ENCODE measurements at regions not wholly inside any gene's neighbourhood (a gene's known extent, or its start where the extent isn't known, plus 50 kb on each side); places are given as distances from the start of the nearest gene placed in this dataset.
"Not testable (repeated sequence)": the region's sequence is repeated elsewhere in the genome, so short reads cannot be mapped to it uniquely, and the experiment has no call there.

GRCh38 chr4:138788857-138789256 is 226.7 kb upstream of the NOCT start:
- H3K4me1 ChIP-seq (ENCODE audit: control insufficient read depth in 2 of 2, insufficient read depth in 2 of 2, low read length in 1 of 2), result no peaks in the 10 kb centered on the region
- H3K27ac ChIP-seq (ENCODE audit: low read depth in 2 of 2, low read length in 1 of 2), result no peak overlapping the region
- H3K36me3 ChIP-seq (ENCODE audit: control insufficient read depth in 2 of 2, insufficient read depth in 2 of 2, low read length in 1 of 2), result no peaks in the 10 kb centered on the region
- H3K4me3 ChIP-seq (ENCODE audit: low read depth in 1 of 2, low read length in 2 of 2), result no peak overlapping the region
- 79 to 84% methylated on average over 5 of the region's 5 CpGs for WGBS, 2 donors
- H3K27me3 ChIP-seq (ENCODE audit: control insufficient read depth in 1 of 2, insufficient read depth in 2 of 2, low read length in 2 of 2), result no peaks in the 10 kb centered on the region
- H3K9me3 ChIP-seq (ENCODE audit: control insufficient read depth in 2 of 2, insufficient read depth in 1 of 2, low read depth in 1 of 2, low read length in 1 of 2), result no peaks in the 10 kb centered on the region

DNA sequence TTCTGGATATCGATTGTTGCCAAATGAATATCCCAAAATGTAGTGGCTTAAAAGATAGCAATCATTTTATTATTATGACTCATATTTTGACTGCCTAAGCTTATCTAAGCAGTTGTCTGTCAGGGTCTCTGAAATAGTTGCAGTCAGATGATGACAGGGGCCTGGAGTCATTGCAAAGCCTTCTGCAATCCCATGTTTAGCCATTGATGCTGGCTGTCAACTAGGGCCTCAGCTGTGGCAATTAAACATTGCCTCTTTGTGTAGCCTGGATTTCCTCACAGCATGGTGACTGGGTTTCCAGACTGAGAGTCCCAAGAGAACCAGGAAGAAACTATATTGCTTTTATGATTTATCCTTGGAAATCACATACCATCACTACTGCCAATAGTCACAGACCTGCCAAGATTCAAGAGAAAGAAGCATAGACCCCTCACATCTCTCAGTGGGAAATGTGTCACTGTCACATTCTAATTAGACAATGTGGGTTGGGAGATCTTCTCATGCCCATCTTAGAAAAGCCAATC is 227.3 kb upstream of the NOCT start:
- Histone ChIP-seq H3K36me3 (ENCODE audit: control insufficient read depth in 2 of 2, insufficient read depth in 2 of 2, low read length in 1 of 2) (no peaks in the 10 kb centered on the region), H3K27me3 (ENCODE audit: control insufficient read depth in 1 of 2, insufficient read depth in 2 of 2, low read length in 2 of 2) (no peaks in the 10 kb centered on the region), H3K9me3 (ENCODE audit: control insufficient read depth in 2 of 2, insufficient read depth in 1 of 2, low read depth in 1 of 2, low read length in 1 of 2) (no peaks in the 10 kb centered on the region), H3K4me1 (ENCODE audit: control insufficient read depth in 2 of 2, insufficient read depth in 2 of 2, low read length in 1 of 2) (no peaks in the 10 kb centered on the region), H3K4me3 (ENCODE audit: low read depth in 1 of 2, low read length in 2 of 2) (no peak overlapping the region), H3K27ac (ENCODE audit: low read depth in 2 of 2, low read length in 1 of 2) (no peak overlapping the region)
- 90 to 93% methylated on average over 1 of the region's 1 CpG for WGBS, 2 donors

DNA sequence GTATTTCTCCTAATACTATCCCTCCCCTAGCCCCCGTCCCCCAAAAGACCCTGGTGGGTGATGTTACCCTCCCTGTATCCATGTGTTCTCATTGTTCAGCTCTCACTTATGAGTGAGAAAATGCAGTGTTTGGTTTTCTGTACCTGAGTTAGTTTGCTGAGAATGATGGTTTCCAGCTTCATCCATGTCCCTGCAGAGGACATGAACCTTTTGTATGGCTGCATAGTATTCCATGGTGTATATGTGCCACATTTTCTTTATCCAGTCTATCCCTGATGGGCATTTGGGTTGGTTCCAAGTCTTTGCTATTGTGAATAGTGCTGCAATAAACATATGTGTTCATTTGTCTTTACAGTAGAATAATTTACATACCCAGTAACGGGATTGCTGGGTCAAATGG is 235.8 kb upstream of the NOCT start:
- H3K36me3 ChIP-seq (ENCODE audit: control insufficient read depth in 2 of 2, insufficient read depth in 2 of 2, low read length in 1 of 2); H3K27me3 ChIP-seq (ENCODE audit: control insufficient read depth in 1 of 2, insufficient read depth in 2 of 2, low read length in 2 of 2); H3K4me1 ChIP-seq (ENCODE audit: control insufficient read depth in 2 of 2, insufficient read depth in 2 of 2, low read length in 1 of 2); H3K4me3 ChIP-seq (ENCODE audit: low read depth in 1 of 2, low read length in 2 of 2); H3K27ac ChIP-seq (ENCODE audit: low read depth in 2 of 2, low read length in 1 of 2); H3K9me3 ChIP-seq (ENCODE audit: control insufficient read depth in 2 of 2, insufficient read depth in 1 of 2, low read depth in 1 of 2, low read length in 1 of 2): not testable (repeated sequence)
- WGBS, 2 donors, result 89 to 90% methylated on average over 2 of the region's 2 CpGs

GRCh38 chr4:138775890-138776289 is 239.7 kb upstream of the NOCT start:
- Histone ChIP-seq H3K36me3 (ENCODE audit: control insufficient read depth in 2 of 2, insufficient read depth in 2 of 2, low read length in 1 of 2) (no peaks in the 10 kb centered on the region), H3K4me1 (ENCODE audit: control insufficient read depth in 2 of 2, insufficient read depth in 2 of 2, low read length in 1 of 2) (no peaks in the 10 kb centered on the region), H3K4me3 (ENCODE audit: low read depth in 1 of 2, low read length in 2 of 2) (no peak overlapping the region), H3K9me3 (ENCODE audit: control insufficient read depth in 2 of 2, insufficient read depth in 1 of 2, low read depth in 1 of 2, low read length in 1 of 2) (no peaks in the 10 kb centered on the region), H3K27me3 (ENCODE audit: control insufficient read depth in 1 of 2, insufficient read depth in 2 of 2, low read length in 2 of 2) (no peaks in the 10 kb centered on the region), H3K27ac (ENCODE audit: low read depth in 2 of 2, low read length in 1 of 2) (no peak overlapping the region)
- 57 to 66% methylated on average over 6 of the region's 6 CpGs for WGBS, 2 donors

GRCh38 chr4:138775489-138775888 is 240.1 kb upstream of the NOCT start:
- Histone ChIP-seq H3K36me3 (ENCODE audit: control insufficient read depth in 2 of 2, insufficient read depth in 2 of 2, low read length in 1 of 2) (no peaks in the 10 kb centered on the region), H3K9me3 (ENCODE audit: control insufficient read depth in 2 of 2, insufficient read depth in 1 of 2, low read depth in 1 of 2, low read length in 1 of 2) (no peaks in the 10 kb centered on the region), H3K4me1 (ENCODE audit: control insufficient read depth in 2 of 2, insufficient read depth in 2 of 2, low read length in 1 of 2) (no peaks in the 10 kb centered on the region), H3K27ac (ENCODE audit: low read depth in 2 of 2, low read length in 1 of 2) (no peak overlapping the region), H3K4me3 (ENCODE audit: low read depth in 1 of 2, low read length in 2 of 2) (no peak overlapping the region), H3K27me3 (ENCODE audit: control insufficient read depth in 1 of 2, insufficient read depth in 2 of 2, low read length in 2 of 2) (no peaks in the 10 kb centered on the region)
- WGBS, 2 donors, result 69 to 73% methylated on average over 3 of the region's 3 CpGs

DNA sequence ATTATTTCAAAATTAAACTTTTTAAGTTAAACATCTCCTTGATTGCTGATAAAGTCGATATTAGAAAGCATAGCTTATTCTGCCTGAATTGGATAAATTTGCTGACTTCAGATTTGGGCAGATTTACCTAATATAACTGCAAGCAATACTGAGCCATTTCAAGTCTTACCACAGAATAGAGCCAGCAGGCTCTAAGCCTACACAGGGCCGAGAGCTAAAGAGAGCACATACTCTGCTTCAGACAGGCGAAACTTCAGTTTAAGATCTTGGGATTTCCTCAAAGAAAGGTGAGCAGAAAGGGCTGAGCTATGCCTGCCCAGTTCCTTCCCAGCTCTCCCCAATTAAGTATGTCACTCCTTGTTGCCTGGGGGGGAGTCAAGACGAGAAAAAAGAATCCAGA is 240.6 kb upstream of the NOCT start:
- 73 to 79% methylated on average over 4 of the region's 4 CpGs for WGBS, 2 donors

DNA sequence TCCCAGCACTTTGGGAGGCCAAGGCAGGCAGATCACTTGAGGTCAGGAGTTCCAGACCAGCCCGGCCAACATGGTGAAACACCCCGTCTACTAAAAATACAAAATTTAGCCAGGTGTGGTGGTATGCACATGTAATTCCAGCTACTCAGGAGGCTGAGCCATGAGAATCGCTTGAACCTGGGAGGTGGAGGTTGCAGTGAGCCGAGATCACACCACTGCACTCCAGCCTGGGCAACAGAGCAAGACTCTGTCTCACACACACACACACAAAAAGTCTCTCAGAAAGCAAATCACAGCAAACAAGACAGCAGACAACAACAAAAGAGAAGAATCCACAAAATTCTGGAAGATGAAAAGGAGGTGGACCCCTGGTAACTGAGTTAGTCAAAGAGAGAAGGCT is 241.5 kb upstream of the NOCT start:
- 91 to 95% methylated on average over 4 of the region's 4 CpGs for WGBS, 2 donors
- H3K27ac ChIP-seq (ENCODE audit: low read depth in 2 of 2, low read length in 1 of 2); H3K27me3 ChIP-seq (ENCODE audit: control insufficient read depth in 1 of 2, insufficient read depth in 2 of 2, low read length in 2 of 2); H3K36me3 ChIP-seq (ENCODE audit: control insufficient read depth in 2 of 2, insufficient read depth in 2 of 2, low read length in 1 of 2); H3K9me3 ChIP-seq (ENCODE audit: control insufficient read depth in 2 of 2, insufficient read depth in 1 of 2, low read depth in 1 of 2, low read length in 1 of 2); H3K4me1 ChIP-seq (ENCODE audit: control insufficient read depth in 2 of 2, insufficient read depth in 2 of 2, low read length in 1 of 2); H3K4me3 ChIP-seq (ENCODE audit: low read depth in 1 of 2, low read length in 2 of 2): not testable (repeated sequence)

More for the DNA sequence above, 240.6 kb upstream of the NOCT start:
- Histone ChIP-seq H3K4me3 (ENCODE audit: low read depth in 1 of 2, low read length in 2 of 2) (no peak overlapping the region), H3K27me3 (ENCODE audit: control insufficient read depth in 1 of 2, insufficient read depth in 2 of 2, low read length in 2 of 2) (no peaks in the 10 kb centered on the region), H3K4me1 (ENCODE audit: control insufficient read depth in 2 of 2, insufficient read depth in 2 of 2, low read length in 1 of 2) (no peaks in the 10 kb centered on the region), H3K27ac (ENCODE audit: low read depth in 2 of 2, low read length in 1 of 2) (no peak overlapping the region), H3K9me3 (ENCODE audit: control insufficient read depth in 2 of 2, insufficient read depth in 1 of 2, low read depth in 1 of 2, low read length in 1 of 2) (no peaks in the 10 kb centered on the region), H3K36me3 (ENCODE audit: control insufficient read depth in 2 of 2, insufficient read depth in 2 of 2, low read length in 1 of 2) (no peaks in the 10 kb centered on the region)

- no peak overlapping the region for H3K27ac ChIP-seq (ENCODE audit: low read depth in 2 of 2, low read length in 1 of 2)
- H3K36me3 ChIP-seq (ENCODE audit: control insufficient read depth in 2 of 2, insufficient read depth in 2 of 2, low read length in 1 of 2), result no peaks in the 10 kb centered on the region
- H3K9me3 ChIP-seq (ENCODE audit: control insufficient read depth in 2 of 2, insufficient read depth in 1 of 2, low read depth in 1 of 2, low read length in 1 of 2), result no peaks in the 10 kb centered on the region
- H3K4me1 ChIP-seq (ENCODE audit: control insufficient read depth in 2 of 2, insufficient read depth in 2 of 2, low read length in 1 of 2), result no peaks in the 10 kb centered on the region
- H3K4me3 ChIP-seq (ENCODE audit: low read depth in 1 of 2, low read length in 2 of 2), result no peak overlapping the region
- WGBS, 2 donors, result 91 to 93% methylated on average over 3 of the region's 3 CpGs
- no peaks in the 10 kb centered on the region for H3K27me3 ChIP-seq (ENCODE audit: control insufficient read depth in 1 of 2, insufficient read depth in 2 of 2, low read length in 2 of 2)
Observed at GRCh38 chr4:138773321-138773720, 242.3 kb upstream of the NOCT start.

DNA sequence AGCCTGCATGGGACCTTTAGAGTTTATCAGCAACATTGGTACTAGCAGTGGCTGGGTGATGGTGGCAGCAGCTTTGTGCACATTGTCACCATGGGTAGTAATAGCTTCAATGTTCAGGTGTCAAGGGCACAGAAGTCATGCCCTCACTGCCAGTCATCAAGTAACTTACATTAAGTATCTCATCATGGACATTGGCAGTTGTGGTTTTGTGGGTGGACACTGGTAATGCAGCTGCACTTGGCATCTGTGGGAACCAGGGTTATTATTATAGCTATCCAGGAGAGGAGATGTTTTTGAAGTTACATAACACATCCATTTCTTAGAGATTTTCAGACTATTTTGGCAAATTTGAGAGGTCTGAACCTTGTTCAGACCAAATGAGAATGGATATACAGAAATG is 243.2 kb upstream of the NOCT start:
- Histone ChIP-seq H3K27ac (ENCODE audit: low read depth in 2 of 2, low read length in 1 of 2) (no peak overlapping the region), H3K36me3 (ENCODE audit: control insufficient read depth in 2 of 2, insufficient read depth in 2 of 2, low read length in 1 of 2) (no peaks in the 10 kb centered on the region), H3K4me3 (ENCODE audit: low read depth in 1 of 2, low read length in 2 of 2) (no peak overlapping the region), H3K4me1 (ENCODE audit: control insufficient read depth in 2 of 2, insufficient read depth in 2 of 2, low read length in 1 of 2) (no peaks in the 10 kb centered on the region), H3K9me3 (ENCODE audit: control insufficient read depth in 2 of 2, insufficient read depth in 1 of 2, low read depth in 1 of 2, low read length in 1 of 2) (no peaks in the 10 kb centered on the region), H3K27me3 (ENCODE audit: control insufficient read depth in 1 of 2, insufficient read depth in 2 of 2, low read length in 2 of 2) (no peaks in the 10 kb centered on the region)

DNA sequence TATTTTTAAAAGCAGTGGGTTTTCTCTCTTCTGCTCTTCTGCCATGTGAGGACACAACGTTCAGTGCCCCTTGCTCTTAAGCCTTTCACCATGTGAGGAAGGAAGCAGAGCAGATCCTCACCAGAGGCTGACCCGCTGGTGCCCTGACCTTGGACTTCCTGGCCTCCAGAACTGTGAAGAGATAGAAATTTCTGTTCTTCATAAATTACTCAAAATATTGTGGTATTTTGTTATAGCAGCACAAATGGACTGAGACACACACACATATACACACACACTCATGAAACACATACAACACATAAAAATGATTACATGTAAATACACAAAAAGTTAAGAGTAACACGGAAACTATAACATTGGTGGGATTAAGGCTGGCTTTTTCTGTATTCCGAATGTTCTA is 244.8 kb upstream of the NOCT start:
- H3K27me3 ChIP-seq (ENCODE audit: control insufficient read depth in 1 of 2, insufficient read depth in 2 of 2, low read length in 2 of 2), result no peaks in the 10 kb centered on the region
- H3K36me3 ChIP-seq (ENCODE audit: control insufficient read depth in 2 of 2, insufficient read depth in 2 of 2, low read length in 1 of 2), result no peaks in the 10 kb centered on the region
- no peaks in the 10 kb centered on the region for H3K4me1 ChIP-seq (ENCODE audit: control insufficient read depth in 2 of 2, insufficient read depth in 2 of 2, low read length in 1 of 2)
- H3K9me3 ChIP-seq (ENCODE audit: control insufficient read depth in 2 of 2, insufficient read depth in 1 of 2, low read depth in 1 of 2, low read length in 1 of 2), result no peaks in the 10 kb centered on the region
- no peak overlapping the region for H3K27ac ChIP-seq (ENCODE audit: low read depth in 2 of 2, low read length in 1 of 2)
- no peak overlapping the region for H3K4me3 ChIP-seq (ENCODE audit: low read depth in 1 of 2, low read length in 2 of 2)
- 80 to 85% methylated on average over 4 of the region's 4 CpGs for WGBS, 2 donors
